Cardiac fibroblast (primary cell): ENCODE measurements at regions not wholly inside any gene's neighbourhood (a gene's known extent, or its start where the extent isn't known, plus 50 kb on each side); places are given as distances from the start of the nearest gene placed in this dataset.
"Not testable (repeated sequence)": the region's sequence is repeated elsewhere in the genome, so short reads cannot be mapped to it uniquely, and the experiment has no call there.

Experiments used
- DNase-seq, 2 donors: peaks; one replicate each; pipeline versions ENCODE4 v3.0.0 to v3.0.0-alpha.2; 2010; ENCODE audit warnings: low read depth in 2 of 2
- H3K4me3 ChIP-seq, 2 donors: replicated peaks in 1 of 2; 1 replicate in 1 of 2; 2 replicates in 1 of 2; pipeline ENCODE4 v1.5.1; 2011; ENCODE audit warnings: low read depth in 2 of 2, low read length in 2 of 2, mild to moderate bottlenecking in 2 of 2, moderate library complexity in 1 of 2
- TF ChIP-seq, protein P1 (sequence below): IDR thresholded peaks from one replicate; pipeline ENCODE4 v1.5.1; 2011; ENCODE audit warnings: low read depth, mild to moderate bottlenecking, low read length, inconsistent platforms

DNA sequence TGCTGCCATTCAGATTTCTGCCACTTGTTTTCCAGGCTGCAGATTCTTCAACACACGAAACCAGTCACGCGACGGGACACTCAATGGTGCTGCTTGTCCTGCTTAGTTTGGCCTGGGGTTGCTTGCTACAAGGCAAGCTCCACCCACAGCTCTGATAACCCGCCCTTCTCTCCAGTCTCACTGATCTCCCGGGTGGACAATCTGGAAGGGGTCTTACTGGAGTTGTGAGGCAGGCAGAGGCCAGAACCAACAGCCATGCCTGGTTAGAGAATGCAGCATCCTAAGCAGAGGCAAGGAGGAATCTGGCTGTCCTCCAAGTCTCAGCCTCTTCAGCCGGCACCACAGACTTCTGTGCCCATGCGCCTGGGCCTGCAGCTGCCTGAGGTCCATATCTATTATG is 119.1 kb downstream of the KCNJ12 start:
- TF ChIP-seq, protein P1, sequence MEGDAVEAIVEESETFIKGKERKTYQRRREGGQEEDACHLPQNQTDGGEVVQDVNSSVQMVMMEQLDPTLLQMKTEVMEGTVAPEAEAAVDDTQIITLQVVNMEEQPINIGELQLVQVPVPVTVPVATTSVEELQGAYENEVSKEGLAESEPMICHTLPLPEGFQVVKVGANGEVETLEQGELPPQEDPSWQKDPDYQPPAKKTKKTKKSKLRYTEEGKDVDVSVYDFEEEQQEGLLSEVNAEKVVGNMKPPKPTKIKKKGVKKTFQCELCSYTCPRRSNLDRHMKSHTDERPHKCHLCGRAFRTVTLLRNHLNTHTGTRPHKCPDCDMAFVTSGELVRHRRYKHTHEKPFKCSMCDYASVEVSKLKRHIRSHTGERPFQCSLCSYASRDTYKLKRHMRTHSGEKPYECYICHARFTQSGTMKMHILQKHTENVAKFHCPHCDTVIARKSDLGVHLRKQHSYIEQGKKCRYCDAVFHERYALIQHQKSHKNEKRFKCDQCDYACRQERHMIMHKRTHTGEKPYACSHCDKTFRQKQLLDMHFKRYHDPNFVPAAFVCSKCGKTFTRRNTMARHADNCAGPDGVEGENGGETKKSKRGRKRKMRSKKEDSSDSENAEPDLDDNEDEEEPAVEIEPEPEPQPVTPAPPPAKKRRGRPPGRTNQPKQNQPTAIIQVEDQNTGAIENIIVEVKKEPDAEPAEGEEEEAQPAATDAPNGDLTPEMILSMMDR, result no peak
- DNase-seq, result no peak
- no peak overlapping the region for H3K4me3 ChIP-seq

DNA sequence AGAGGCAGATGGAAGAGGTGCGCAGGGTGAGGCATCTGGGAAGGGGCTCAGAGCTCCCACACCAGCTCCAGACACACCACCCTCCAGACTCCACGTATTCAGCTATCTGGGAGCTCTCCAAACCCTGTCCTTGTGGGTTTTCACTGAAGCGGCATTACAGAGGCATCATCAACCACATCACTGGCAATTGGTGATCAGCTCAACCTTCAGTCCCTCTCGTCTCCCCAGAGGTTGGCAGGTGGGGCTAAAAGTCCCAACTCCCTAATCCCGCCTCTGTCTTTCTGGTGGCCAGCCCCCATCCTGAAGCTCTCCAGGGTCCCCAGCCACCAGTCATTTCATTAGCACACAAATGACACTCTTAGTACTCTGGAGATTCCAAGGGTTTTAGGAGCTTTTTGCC is 123.9 kb downstream of the KCNJ12 start:
- TF ChIP-seq, protein P1, result no peak
- no peak for DNase-seq
- no peak overlapping the region for H3K4me3 ChIP-seq

DNA sequence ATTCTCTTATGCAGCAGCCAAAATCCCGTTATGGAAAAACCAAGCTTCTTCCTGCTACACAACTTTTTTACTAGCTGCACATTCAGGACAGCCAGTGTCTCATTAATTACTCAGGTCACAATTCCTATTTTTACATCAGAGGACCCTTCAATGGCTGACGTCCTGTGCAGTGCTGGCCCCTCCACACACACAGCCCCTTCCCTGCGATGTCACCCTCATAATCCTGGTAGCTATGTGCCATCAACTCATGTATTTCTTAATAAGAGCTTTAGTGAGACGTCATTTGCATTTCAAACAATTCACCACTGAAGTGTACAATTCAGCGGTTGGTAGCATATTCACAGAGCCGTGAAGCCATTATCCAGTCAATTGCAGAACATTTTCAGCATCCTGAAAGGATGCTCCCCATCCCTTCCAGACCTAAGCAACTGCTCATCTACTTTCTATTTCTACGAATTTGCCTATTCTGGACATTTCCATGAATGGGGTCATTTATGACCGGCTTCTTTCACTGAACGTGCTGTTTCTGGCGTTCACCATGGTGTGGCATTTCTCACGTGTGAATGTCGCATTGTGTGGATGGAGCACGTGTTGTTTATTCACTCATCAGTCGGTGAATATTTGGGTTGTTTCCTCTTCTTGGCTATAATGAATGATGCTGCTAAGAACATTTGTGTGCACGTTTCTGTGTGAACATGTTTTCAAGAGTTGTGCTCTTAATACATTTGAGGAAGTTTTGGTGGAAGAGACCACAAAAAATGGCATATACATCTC is 126.0 kb downstream of the KCNJ12 start:
- not testable (repeated sequence) for DNase-seq, H3K4me3 ChIP-seq

DNA sequence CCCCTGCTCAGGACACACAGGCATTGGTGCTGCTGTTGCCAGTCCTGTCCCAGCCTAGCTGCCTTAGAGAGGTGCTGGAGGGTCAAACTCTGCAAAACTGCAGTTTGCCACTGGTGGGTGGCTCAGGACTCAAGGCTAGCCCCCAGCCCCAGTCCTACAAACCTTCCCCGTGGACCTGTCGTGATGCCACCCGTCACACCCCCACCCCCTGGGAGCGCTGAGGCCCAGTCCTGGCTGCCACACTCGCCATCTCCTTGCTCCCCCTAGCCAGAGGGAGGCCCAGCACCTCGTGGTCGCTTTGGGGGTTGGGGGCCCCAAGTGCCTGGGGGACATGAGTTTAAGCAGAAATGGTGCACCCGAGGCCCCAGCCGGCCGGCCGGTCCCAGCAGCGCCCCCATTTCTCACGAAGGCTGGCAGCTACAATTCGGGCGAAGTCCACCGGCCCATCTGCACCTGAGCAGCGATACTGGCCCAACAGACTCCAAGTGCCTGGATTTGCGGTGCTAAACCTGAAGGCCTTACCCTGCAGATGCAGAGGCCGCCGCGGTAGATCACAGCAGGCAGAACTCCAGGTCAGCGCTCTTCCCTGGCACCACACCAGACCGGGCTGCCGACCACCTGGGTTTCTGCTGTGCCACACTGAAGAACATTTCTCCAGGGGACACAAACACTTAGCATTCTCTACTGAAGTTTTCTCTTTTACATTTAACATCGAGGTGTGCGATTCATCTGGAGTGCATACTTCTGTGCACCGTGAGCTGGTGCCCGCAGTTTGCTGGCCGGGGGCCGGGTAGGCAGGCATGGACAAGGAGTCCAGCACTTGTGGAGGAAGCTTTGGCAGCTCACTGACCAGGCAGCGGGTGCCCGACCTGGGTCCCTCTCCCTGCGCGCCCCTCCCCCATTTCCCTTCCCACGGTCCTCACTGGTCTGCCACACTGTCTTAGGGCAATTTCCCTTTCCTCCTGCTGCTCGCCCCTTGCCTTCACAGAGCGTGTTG is 130.0 kb downstream of the KCNJ12 start:
- no peak for DNase-seq
- TF ChIP-seq, protein P1, result no peak

DNA sequence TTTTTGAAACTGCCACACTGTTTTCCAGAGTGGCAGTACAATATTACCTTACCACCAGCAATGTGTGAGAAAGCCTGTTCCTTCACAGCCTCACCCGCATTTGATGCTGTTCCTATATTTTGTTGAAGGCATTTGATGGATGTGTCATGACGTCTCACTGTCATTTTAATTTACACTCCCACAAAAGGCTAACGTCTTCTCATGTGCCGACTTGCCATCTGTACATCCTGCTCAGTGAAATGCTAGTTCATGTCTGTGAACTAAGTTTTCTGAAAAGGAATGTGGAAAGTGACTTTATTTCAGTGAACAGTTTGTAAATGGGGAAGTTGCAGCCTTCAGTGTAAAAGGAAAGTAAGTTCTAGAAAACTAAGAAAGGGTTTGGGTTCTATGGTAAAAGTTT is 131.6 kb downstream of the KCNJ12 start:
- not testable (repeated sequence) for H3K4me3 ChIP-seq, DNase-seq

More for the DNA sequence above, 130.0 kb downstream of the KCNJ12 start:
- no peak overlapping the region for H3K4me3 ChIP-seq

DNA sequence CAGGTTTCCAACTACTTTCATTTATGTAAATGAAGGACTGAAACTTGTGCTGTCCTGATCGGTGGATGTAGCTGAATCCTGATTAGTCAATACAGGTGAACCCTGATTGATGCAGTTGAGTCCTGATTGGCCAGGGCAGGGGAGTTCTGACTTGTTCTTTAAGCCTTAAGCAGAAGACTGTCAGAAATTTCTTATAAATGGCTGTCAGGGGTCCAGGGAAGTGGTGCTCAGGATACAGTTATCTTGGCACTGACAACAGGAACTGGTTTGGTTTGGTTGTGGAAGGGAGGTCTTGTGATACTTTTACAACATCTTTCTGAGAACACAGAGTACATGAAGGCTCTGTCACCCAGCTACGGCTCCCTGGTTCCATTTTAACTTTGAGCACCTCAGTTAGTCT is 132.1 kb downstream of the KCNJ12 start:
- TF ChIP-seq, protein P1, result no peak
- H3K4me3 ChIP-seq, result no peak overlapping the region
- no peak for DNase-seq

DNA sequence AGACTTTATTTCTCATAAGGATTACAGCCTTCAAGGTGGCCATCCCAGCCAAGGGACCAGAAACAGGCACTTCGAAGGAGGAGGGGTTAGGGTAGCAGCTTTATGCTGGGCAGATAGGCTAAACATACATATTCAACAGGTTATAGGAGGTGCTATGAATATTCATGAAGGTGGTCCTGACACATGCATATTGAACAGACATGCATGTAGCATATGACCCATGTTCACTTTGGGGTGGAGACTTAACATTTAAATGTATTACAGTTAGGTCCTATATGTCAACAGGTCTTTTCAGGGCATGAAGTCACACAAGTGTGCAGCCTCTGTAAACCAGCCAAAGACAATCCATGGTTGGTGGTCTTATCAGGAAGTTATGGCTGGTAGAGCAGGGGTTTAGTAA is 133.2 kb downstream of the KCNJ12 start:
- not testable (repeated sequence) for DNase-seq, H3K4me3 ChIP-seq

DNA sequence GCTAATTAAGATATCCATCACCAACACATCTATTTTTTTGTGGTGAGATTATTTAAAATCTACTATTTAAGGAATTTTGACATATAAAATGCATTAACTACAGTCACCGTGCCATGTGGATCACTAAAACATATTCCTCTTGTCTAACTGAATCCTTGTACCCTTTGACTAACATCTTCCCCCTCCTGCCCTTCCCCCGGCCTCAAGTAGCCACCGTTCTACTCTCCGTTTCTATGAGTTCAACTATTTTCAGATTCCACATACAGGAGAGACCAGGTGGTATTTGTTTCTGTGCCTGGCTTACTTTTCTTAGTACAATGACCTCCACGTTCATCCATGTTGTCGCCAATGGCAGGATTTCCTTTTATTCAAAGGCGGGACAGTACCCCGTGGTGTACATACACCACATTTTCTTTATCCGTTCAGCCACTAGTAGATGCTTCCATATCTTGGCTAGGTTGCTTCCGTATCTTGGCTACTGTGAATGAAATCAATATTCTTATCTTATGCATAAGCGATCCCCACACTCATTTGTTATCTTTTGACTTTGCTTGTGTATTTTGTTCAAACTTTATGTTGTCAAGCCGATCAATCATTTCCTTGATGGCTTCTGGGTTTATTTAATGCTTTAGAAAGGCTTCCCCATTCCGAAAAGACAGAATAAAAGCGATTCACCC is 134.7 kb downstream of the KCNJ12 start:
- TF ChIP-seq, protein P1, result no peak
- no peak for DNase-seq
- peak overlapping the region; percentile 50 to 56 for H3K4me3 ChIP-seq
